Activated CD4-positive, alpha-beta T cell treated with anti-CD3 and anti-CD28 coated beads for 24 hours (primary cell): ENCODE measurements at regions not wholly inside any gene's neighbourhood (a gene's known extent, or its start where the extent isn't known, plus 50 kb on each side); places are given as distances from the start of the nearest gene placed in this dataset.

Experiments
- DNase-seq, 2 donors: peaks; one replicate each; pipeline ENCODE4 v3.0.0-alpha.2; 2020; ENCODE audit warnings: low read depth in 2 of 2

DNA sequence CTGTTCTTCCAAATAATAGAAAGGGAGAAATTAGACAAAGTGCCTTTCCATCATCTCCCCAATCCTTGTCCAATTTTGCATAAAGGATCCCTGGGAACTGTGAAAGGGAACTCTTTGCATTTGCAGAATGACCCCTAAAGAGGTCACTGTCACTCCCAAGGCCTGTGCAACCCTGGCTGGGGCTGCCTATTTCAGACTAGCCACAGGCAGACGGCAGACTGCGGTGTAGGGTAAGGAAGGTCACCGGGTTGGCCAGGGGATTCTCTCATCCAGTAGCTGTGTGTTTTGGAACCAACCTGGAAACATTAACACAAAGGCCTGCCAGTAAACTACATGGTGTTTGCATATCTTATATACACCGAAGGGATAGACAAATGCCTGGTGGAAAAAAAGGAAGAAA, 818.7 kb downstream of the BCL11A start:
- no peak for DNase-seq

DNA sequence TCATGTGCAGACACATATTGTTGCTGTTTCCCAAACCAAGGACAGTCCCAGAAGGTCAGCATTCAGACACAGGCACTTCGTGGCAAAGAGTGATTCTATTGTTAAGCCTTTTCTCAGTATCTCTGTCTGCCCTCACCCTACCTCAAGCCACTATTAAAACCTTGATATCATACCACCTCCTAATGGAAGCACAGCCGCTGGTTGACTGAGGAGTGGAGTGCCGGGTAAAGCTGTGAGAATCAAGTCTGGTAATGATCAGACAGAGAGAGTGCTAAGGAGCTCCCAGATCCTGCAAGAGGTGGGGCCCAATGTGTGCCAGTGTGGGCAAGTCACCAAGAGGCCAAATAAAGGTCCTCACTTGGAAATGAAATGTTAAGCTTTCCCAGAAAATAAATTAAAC, 819.5 kb downstream of the BCL11A start:
- DNase-seq, result no peak

DNA sequence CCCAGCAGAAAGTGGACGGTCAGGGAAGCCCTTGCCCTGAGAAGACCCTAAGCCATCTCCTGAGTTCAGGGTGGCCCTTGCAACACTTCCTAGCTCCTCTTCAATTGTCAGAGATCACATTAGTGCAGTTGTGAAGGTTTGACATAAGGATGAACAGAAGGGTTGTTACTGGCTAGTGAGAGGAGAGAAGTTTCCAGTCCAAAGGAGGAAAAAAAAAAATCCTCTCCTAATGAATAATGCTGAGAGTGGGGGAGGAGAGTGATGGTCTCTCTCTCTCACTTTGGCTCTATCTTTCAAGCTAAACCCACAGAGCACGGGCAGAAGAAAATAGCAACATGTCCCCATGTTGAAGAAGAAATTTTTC, 819.9 kb downstream of the BCL11A start:
- DNase-seq, result no peak

DNA sequence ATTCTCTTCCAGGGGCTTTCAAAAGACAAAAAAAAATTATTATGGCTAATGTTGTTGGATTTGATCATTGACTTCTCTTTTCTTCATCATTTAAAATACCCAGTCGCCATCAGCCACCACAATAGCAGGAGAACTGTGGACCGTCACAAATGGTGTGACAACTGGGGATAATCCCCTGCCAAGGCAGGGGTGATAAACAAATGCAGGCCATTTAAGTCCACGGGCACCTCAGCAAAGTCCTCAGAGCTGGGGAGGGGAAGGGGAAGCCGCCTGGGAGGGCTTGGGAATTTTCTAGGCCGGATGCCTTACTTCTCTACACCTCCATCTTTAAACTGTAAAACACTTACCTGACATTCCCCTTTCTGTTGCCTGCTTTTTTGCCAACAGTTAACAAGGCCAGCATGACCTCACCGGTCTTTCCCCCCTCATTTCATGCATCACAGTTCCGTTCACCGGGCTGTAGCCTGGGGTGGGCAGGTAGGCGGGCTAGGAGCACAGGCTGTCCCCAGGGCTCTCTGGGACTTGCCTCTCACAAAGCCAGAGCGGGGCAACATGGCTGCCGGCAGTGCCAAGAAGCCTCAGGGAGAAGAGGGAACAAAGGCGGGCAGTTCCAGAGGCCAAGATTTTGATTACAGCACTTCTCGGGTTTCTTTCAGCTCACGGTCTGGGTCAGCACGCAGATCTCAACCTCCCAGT, 820.4 kb downstream of the BCL11A start:
- DNase-seq, result no peak

DNA sequence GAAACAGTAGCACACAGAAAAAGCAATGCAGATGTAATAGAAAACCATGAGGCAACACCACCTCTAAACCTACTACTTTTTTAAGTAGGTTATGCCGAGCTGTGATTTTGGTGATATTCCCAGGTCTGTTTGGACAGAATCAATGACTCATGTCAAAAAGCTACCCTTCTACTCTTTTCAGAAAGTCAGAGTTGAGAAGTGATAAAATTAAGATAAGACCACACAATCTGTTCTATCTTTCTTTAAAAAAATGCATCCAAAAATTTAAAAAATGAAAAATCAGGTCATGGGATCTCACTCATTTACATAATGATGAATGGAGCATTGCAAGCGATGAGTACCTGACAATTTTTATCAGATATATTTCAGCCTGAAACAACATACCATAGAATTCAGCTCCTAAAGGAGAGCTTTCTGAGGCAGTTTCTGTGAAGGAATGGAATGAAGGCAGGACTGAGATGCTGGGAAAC, 826.3 kb downstream of the BCL11A start:
- DNase-seq, result no peak

DNA sequence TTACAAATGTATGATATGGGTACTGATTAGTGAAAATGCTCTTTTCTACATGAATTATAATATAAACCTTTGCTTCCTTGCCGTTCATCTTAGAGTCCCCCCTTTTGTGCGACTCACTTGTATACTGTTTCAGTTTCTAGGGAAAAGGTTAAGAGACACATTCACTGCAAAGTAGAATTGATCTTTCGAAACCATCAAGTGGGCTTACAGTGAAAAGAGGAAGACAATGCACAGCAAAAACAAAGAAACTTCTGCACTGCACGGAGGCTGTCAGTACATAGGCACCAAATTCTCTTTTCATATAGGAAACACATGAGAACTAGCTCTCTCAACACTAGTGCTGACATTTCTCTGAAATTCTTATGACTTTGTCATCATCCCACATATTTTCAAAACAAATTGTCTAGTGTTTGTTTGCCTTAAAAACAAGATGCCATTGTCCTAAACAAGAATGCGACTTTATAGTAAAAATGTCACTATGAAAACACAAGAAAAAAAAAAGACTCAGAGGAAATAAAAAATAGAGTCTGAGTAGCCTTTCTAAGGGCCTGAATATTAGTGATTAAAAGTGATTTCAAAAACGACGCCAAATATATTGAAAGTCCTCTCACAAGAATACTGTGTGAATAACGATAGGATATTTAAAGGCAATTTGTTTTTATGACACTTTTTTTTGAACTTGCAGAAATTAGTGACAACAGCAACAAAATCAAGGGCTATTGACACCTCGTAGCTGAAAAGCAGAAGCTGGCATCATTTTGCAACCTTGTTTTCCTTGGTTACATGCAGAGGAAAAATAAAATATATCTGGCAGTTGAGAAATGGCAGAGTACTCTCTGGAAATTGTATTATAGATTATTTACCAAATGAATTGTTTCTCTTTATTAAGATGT, 827.0 kb downstream of the BCL11A start:
- DNase-seq, result no peak

DNA sequence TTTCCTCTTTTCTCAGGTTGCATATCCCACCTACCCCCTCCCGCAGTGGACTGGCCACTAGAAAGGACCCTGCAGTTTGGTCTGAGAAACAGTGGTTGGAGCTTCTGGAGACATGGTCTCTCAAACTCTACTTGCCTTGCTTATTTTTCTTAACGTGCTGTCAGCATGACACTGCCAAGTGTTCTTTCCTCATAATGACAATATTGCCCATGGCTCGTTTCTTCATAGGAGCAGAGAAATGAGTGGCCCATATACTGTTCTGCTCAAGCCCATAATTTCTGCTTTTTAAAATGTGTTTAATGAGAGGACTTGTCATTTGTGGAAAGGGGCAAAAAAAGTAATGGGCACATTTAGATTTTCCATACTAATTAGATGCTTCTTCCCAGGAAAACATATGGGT, 828.7 kb downstream of the BCL11A start:
- DNase-seq, result no peak

DNA sequence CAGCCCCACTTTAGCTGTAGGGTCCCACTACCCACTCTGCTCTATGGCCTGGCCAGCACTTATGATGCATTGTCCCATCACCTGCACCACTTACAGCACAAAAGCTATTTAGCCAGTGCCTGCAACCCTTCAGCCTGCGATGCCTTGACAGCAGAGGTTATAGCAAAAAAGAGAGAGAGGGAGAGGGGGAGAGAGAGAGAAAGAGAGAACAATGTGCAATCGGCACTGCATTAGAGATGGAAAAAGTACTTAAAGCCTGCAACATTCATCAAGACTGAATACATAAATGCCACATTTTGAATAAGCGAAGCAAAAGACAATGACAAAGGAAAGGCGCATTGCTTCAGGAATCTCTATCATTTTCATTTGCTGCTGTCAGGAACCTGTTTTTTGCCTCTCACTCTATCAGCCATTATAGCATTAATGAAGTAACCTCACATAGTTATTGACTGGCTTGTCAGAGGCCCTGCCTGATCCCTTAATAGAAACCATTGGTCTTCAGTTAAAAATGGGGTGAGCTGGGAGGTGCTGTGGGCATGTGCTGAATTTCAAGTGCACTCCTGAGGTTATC, 833.1 kb downstream of the BCL11A start:
- no peak for DNase-seq

DNA sequence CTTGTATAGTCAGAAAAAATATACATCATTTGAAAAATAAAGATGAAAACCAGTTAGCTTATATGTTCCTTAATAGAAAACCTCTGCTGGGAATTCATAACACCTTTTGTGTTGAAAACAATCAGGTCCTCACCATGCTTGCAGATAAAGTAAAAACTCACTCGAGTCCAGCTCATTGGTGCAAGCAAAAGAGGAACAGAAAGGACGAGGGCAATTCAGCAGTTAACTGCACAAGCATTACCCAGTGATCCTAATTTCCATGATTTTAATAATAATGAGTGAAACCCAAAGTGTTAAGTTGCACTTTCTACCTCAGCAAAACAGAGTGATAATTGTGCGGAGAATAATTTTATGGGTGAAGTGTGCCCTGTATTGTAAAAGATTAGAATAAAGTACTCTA, 839.9 kb downstream of the BCL11A start:
- DNase-seq, result no peak

DNA sequence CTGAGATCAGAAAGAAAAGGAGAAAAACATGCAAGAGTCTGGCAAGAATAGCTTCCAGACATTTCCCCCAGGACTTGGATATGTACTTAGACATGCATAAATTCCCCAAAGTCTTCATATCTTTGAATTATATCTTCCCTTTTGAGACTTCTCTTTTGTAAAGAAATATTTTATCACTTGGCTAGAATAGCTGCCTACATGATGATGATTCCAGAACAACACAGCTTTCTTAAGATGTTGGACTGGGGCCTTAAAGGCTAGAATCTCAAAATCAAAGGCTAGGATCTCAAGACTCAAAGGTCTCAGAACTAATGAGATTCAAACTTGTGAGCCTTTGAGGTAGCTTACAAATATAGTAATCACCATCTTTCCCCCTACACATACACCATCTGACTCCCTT, 842.3 kb downstream of the BCL11A start:
- DNase-seq, result no peak

DNA sequence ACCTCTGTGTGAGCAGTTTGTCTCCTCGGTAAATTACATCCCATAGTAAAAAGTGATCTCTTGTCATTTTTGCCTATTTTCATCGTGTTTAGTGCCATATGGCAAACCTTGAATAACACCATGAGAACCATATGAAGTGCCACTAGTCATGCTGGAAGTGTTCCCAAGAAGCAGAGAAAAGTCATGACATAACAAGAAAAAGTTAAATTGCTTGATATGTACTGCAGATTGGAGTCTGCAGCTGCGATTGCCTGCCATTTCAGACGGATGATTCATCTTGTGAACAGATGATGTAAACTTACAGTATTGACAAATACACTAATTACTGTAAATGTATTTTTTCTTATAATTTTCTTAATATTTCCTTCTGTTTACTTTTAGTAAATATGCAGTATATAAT, 846.7 kb downstream of the BCL11A start:
- DNase-seq, result no peak

DNA sequence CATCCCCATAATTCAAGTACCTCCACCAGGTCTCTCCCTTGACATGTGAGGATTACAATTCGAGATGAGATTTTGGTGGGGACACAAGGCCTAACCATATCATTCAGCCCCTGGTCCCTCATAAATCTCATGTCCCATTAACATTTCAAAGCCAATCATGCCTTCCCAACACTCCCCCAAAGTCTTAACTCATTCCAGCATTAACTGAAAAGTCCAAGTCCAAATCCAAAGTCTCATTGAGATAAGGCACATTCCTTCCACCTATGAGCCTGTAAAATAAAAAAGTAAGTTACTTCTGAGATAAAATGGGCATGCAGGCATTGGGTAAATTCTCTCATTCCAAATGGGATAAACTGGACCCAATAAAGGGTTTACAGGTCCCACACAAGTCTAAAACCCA, 849.7 kb downstream of the BCL11A start:
- no peak for DNase-seq

DNA sequence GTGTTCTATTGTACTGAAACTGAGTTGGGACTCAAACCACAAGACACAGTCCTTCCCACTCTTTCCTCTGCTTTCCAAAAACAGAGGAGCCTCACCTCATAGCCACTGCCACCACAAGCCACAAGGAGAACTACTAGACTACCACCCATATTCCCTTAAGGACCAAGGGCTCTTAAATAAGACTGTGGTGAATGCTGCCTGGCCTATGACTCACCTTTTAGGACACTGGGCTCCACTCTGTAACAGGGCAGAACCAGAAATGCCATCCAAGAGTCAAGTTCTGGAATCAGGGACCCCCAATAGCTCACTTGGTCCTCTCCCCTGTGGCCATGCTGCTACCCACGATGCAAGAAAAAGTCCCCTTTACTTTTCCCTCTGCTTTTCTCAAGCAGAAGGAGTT, 851.4 kb downstream of the BCL11A start:
- no peak for DNase-seq

DNA sequence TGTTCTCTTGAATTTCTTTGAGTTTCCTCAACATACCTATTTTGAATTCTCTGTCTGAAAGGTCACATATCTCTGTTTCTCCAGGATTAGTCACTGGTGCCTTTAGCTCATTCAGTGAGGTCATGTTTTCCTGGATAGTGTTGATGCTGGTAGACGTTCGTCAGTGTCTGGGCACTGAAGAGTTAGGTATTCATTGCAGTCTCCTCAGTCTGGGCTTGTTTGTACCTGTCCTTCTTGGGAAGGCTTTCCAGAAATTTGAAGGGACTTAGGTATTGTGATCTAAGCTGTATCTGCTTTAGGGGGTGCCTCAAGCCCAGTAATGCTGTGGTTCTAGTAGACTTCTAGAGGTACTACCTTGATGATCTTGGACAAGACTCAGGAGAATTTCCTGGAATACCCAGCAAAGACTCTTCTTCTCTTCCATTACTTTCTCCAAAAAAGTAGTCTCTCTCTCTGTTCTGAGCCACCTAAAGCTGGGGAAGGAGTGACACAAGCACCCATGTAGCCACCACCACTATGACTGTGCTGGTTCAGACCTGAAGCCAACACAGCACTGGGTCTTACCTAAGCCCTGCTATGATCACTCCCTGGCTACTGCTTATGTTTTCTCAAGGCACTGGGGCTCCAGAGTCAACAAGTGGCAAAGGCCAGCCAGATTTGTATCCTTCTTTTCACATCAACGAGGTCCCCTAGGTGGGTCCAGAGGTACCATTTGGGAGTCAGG, 852.0 kb downstream of the BCL11A start:
- DNase-seq, result no peak

DNA sequence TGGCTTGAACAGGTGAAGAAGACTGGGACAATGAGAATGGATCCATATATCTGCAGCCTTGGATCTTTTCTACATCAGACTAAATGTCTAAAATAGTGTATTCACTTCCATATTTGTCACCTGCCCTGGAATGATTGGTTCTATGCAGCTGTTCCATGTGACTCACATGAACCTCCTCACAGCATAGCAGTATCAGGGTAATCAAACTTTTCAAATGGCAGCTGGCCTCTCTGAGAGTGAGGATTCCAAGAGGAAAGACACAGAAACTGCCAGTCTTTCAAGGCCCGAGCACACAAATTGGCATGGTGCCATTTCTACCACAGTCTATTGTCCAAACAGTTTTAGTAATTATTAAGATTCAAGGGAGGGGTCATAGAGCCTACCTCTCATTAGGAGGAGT, 859.3 kb downstream of the BCL11A start:
- DNase-seq, result no peak

DNA sequence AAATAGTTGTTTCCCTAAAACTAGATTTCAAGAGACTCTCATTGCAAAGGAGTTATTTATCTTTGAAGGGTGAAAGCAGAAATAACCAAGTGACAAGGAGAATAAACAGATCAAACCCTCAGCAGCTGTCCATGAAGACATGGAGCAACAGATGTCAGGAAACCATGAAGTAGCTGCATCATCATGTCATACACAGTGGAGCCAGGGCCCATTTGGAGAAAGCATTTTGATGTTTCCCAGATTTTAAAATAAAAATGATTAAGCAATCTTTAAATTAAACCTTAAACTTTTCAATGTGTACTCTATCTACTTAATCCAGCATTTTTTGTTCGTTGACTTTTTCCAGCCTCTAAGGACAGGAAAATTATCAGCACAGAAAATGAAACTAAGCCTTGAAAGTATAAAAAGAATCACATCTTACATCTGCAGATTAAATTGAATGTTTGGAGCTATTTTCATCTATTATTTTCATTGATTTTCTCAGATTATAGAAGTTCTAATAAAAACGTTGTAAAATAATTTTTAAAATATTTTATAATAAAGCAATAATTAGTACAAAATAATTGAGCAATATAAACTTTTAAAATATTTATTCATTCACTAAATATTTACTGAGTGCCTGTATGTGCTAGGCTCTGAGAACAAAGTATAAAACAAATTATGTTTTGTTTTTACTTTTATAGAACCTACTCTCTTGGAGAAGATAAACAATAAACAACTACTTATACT, 860.1 kb downstream of the BCL11A start:
- no peak for DNase-seq

DNA sequence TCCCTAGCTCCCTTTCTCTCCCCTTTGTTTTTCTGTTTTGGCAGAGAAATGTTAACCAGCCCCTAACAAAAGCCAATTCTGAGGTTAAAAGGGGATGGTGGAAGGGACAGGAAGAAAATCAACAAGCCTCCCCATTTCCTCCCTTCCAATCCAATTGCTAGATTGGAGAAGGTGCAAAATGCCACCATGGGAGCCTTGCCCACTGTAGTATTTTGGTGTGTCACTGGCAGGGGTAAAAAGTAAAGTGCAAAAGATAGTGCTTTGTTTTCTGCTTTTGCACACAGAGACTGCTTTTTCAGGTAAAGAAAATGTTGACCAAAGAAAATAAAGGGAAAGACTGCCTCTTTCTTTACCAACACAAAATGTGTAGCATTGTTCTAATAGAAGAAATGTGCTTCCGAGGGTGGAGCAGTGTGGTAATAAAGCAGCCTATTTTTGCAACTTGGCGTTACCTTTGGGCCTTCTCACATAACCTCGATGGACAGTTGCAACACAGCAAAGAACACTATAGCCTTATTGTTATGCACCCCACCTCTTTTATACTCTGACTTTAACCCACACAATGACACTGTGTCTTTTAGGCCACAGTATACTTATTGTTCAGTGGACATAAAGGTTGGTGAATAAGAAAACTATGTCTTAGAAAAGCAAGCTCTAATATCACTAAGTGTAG, 861.8 kb downstream of the BCL11A start:
- DNase-seq, result no peak

DNA sequence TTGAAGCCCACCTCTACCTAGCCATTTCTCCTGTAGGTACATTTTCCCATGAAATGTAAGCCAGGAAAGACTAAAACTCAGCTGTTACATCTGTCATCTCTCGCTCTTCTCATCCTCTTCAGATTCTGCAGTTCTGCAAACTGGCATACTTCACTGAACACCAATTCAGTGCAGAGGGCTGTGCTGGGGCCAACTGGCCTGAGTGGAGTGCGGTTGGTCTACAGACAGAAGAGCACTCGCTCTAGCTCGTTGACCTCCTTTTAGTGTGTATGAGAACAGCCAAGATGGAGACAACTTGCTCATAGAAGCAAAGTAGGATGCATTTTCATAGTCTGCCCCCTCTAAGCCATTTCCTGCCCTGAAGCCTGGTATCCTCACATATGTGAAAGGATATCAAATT, 862.6 kb downstream of the BCL11A start:
- DNase-seq, result no peak

DNA sequence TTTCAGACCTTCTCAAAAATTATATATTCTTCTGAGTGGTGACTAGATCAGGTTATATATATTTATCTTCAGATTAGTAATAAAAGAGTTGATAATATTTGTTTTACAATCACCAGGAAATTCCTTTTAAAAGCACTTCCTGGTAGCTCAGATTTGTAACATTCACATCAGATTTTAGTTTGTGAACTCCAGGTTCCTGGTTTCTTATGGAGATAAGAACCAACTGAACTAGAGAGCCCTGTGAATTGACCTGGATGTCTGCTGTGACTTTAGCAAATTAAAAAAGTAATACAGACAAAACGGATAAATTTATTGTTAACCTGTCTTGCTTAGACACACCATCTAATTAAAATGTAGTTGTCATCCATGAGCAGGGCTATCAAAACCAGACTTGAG, 868.7 kb downstream of the BCL11A start:
- no peak for DNase-seq

DNA sequence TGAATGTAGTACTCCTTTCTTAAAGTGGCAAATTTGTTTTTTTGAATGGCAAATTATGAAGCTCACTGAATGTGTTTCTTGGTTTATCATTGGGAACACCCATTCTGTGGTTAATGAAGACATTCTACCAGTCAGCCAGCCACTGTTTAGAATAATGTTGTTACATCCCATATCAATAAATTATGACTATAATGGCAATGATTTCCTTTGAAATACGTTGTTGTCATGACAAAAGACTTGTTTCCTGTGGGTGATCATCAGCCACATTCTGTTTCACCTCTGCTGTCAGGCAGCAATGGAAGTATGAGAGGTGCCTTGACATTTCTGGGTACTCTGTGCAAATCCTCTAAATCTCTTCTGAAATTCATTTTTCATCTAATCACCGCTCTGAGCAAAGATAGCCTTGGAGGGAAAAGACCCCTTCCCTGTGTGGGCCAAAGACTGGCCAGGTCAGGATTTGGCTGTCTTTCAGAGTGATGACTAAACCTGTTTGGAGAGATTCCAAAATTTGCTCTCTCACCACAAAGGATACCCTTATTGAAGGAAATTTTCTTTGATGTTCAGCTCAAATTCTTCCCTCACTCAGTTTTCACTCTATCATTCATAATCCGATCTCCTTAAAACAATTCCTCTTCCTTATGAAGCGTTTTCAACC, 869.2 kb downstream of the BCL11A start:
- no peak for DNase-seq

DNA sequence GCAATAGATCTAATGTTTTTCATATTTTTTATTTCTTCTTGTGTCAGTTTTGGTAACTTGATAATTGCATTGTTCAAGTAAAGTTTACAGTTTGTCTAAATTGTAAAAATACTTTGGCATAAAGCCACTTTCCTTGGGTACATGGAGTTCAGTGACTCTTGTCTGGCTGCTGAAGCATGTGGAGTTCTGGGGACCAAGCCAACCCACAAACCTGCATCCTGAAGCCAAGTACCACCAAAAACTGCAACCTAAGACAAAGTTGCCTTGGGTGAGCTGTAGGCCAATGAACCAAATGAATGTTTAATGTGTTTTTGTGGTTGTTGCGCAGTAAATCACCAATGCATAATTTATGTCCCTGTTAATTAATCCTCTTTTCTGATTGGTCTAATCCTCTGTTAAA, 872.6 kb downstream of the BCL11A start:
- no peak for DNase-seq
